Epithelial cell of esophagus (primary cell): ENCODE measurements at regions not wholly inside any gene's neighbourhood (a gene's known extent, or its start where the extent isn't known, plus 50 kb on each side); places are given as distances from the start of the nearest gene placed in this dataset.

ENCODE experiments used
- DNase-seq: peaks from one replicate; pipeline ENCODE4 v3.0.0; 2010; ENCODE audit warnings: low read depth
- H3K4me3 ChIP-seq: 2 replicates; pipeline ENCODE4 v1.5.1; 2011; ENCODE audit warnings: mild to moderate bottlenecking, low read length, control low read depth
- CTCF ChIP-seq: IDR thresholded peaks from 2 replicates; pipeline ENCODE4 v1.5.1; 2011; ENCODE audit warnings: low read depth, mild to moderate bottlenecking, low read length, control low read depth, inconsistent platforms; ENCODE audit not compliant: insufficient read depth; ENCODE audit errors: missing control alignments

GRCh38 chr12:47382305-47382704 is 302.5 kb upstream of the AMIGO2 start:
- no peak overlapping the region for H3K4me3 ChIP-seq
- TF ChIP-seq CTCF: no peak
- DNase-seq: no peak

GRCh38 chr12:47378907-47379306 is 299.1 kb upstream of the AMIGO2 start:
- no peak for TF ChIP-seq CTCF
- no peak for DNase-seq
- no peak overlapping the region for H3K4me3 ChIP-seq

- DNase-seq: no peak
- H3K4me3 ChIP-seq: no peak overlapping the region
- no peak for TF ChIP-seq CTCF
Measured at GRCh38 chr12:47378222-47378582, 298.4 kb upstream of the AMIGO2 start.

- TF ChIP-seq CTCF: no peak
- H3K4me3 ChIP-seq: no peak overlapping the region
- DNase-seq: peak; percentile 86
Measured at GRCh38 chr12:47377414-47378221, 297.9 kb upstream of the AMIGO2 start.

GRCh38 chr12:47376927-47377326 is 297.2 kb upstream of the AMIGO2 start:
- no peak overlapping the region for H3K4me3 ChIP-seq
- DNase-seq: peak; percentile 25
- no peak for TF ChIP-seq CTCF

- no peak for DNase-seq
- no peak overlapping the region for H3K4me3 ChIP-seq
- TF ChIP-seq CTCF: no peak
Measured at GRCh38 chr12:47373554-47374150, 293.9 kb upstream of the AMIGO2 start.

GRCh38 chr12:47370421-47370820 is 290.7 kb upstream of the AMIGO2 start:
- peak; percentile 79 for DNase-seq
- H3K4me3 ChIP-seq: no peak overlapping the region
- TF ChIP-seq CTCF: no peak
